Activated T-helper 1 cell treated with Interleukin-2 at 50 U/mL for 16 hours (primary cell): ENCODE measurements at regions not wholly inside any gene's neighbourhood (a gene's known extent, or its start where the extent isn't known, plus 50 kb on each side); places are given as distances from the start of the nearest gene placed in this dataset.

Experiments
- DNase-seq: peaks from one replicate; pipeline ENCODE4 v3.0.0-alpha.2; 2020; ENCODE audit warnings: low read depth

- DNase-seq = no peak
Measured at GRCh38 chr5:1706021-1706420, 93.6 kb downstream of the MRPL36 start.

- DNase-seq = no peak
Measured at GRCh38 chr5:1704676-1705075, 95.0 kb downstream of the MRPL36 start.

- no peak for DNase-seq
Measured at GRCh38 chr5:1704266-1704665, 95.4 kb downstream of the MRPL36 start.

- DNase-seq = no peak
Measured at GRCh38 chr5:1703352-1704050, 96.1 kb downstream of the MRPL36 start.

GRCh38 chr5:1702318-1702717 is 97.3 kb downstream of the MRPL36 start:
- DNase-seq = no peak

GRCh38 chr5:1701884-1702283 is 97.8 kb downstream of the MRPL36 start:
- no peak for DNase-seq

GRCh38 chr5:1701216-1701864 is 98.3 kb downstream of the MRPL36 start:
- no peak for DNase-seq

- no peak for DNase-seq
Measured at GRCh38 chr5:1699394-1699793, 100.2 kb downstream of the MRPL36 start.

- no peak for DNase-seq
Measured at GRCh38 chr5:1698589-1699316, 100.9 kb downstream of the MRPL36 start.

- no peak for DNase-seq
Measured at GRCh38 chr5:1692381-1692780, 107.3 kb downstream of the MRPL36 start.

- DNase-seq = no peak
Measured at GRCh38 chr5:1687301-1687970, 112.2 kb downstream of the MRPL36 start.

- no peak for DNase-seq
Measured at GRCh38 chr5:1686016-1686802, 113.4 kb downstream of the MRPL36 start.

GRCh38 chr5:1685066-1685465 is 114.6 kb downstream of the MRPL36 start:
- no peak for DNase-seq

- DNase-seq = no peak
Measured at GRCh38 chr5:1681955-1682354, 117.7 kb downstream of the MRPL36 start.

GRCh38 chr5:1673042-1673677 is 126.5 kb downstream of the MRPL36 start:
- DNase-seq = no peak

- DNase-seq = no peak
Measured at GRCh38 chr5:1672396-1672795, 127.2 kb downstream of the MRPL36 start.

GRCh38 chr5:1671351-1671750 is 128.3 kb downstream of the MRPL36 start:
- DNase-seq = no peak

- DNase-seq = no peak
Measured at GRCh38 chr5:1670351-1670750, 129.3 kb downstream of the MRPL36 start.

GRCh38 chr5:1669276-1670155 is 130.1 kb downstream of the MRPL36 start:
- DNase-seq = no peak

GRCh38 chr5:1668141-1668721 is 131.4 kb downstream of the MRPL36 start:
- DNase-seq = no peak
